ENCODE measurements at regions not wholly inside any gene's neighbourhood (a gene's known extent, or its start where the extent isn't known, plus 50 kb on each side); places are given as distances from the start of the nearest gene placed in this dataset.
A peak's percentile ranks its signal among the peaks of the same experiment; 100 is the strongest.

- no peak overlapping the region for H3K27ac Mint-ChIP-seq
- ATAC-seq, result no peak
Measured at GRCh38 chr5:4953576-4953975, 186.6 kb upstream of the ADAMTS16 start.

GRCh38 chr5:4954048-4954447 is 186.1 kb upstream of the ADAMTS16 start:
- no peak for ATAC-seq
- Mint-ChIP-seq H3K4me1 (no peaks in the 10 kb centered on the region), H3K9me3 (peaks cover 4% of the 10 kb centered on the region), H3K36me3 (no peaks in the 10 kb centered on the region), H3K27ac (no peak overlapping the region), H3K4me3 (no peak overlapping the region), H3K27me3 (no peaks in the 10 kb centered on the region)

More at GRCh38 chr5:4953576-4953975, 186.6 kb upstream of the ADAMTS16 start:
- Mint-ChIP-seq H3K9me3 (peaks cover 4% of the 10 kb centered on the region), H3K27me3 (no peaks in the 10 kb centered on the region), H3K36me3 (no peaks in the 10 kb centered on the region), H3K4me3 (no peak overlapping the region), H3K4me1 (no peaks in the 10 kb centered on the region)

GRCh38 chr5:4963265-4963664 is 176.9 kb upstream of the ADAMTS16 start:
- H3K9me3 Mint-ChIP-seq, result no peaks in the 10 kb centered on the region
- H3K4me1 Mint-ChIP-seq, result no peaks in the 10 kb centered on the region
- H3K4me3 Mint-ChIP-seq, result no peak overlapping the region
- H3K27ac Mint-ChIP-seq, result no peak overlapping the region
- no peaks in the 10 kb centered on the region for H3K27me3 Mint-ChIP-seq
- no peak for ATAC-seq
- no peaks in the 10 kb centered on the region for H3K36me3 Mint-ChIP-seq

- H3K9me3 Mint-ChIP-seq, result peaks cover 13% of the 10 kb centered on the region
Measured at GRCh38 chr5:4969351-4969750, 170.8 kb upstream of the ADAMTS16 start.

GRCh38 chr5:4970171-4970570 is 170.0 kb upstream of the ADAMTS16 start:
- Mint-ChIP-seq H3K27ac (no peak overlapping the region), H3K27me3 (no peaks in the 10 kb centered on the region), H3K36me3 (no peaks in the 10 kb centered on the region), H3K4me1 (no peaks in the 10 kb centered on the region), H3K4me3 (no peak overlapping the region), H3K9me3 (peaks cover 13% of the 10 kb centered on the region)
- ATAC-seq, result no peak

More at GRCh38 chr5:4969351-4969750, 170.8 kb upstream of the ADAMTS16 start:
- Mint-ChIP-seq H3K27ac (no peak overlapping the region), H3K4me3 (no peak overlapping the region), H3K4me1 (no peaks in the 10 kb centered on the region), H3K27me3 (no peaks in the 10 kb centered on the region), H3K36me3 (no peaks in the 10 kb centered on the region)
- no peak for ATAC-seq

- Mint-ChIP-seq H3K4me1 (no peaks in the 10 kb centered on the region), H3K27me3 (no peaks in the 10 kb centered on the region), H3K27ac (no peak overlapping the region), H3K4me3 (no peak overlapping the region), H3K9me3 (peaks cover 9% of the 10 kb centered on the region), H3K36me3 (no peaks in the 10 kb centered on the region)
- no peak for ATAC-seq
Measured at GRCh38 chr5:4976902-4977301, 163.2 kb upstream of the ADAMTS16 start.

GRCh38 chr5:4977416-4978110 is 162.6 kb upstream of the ADAMTS16 start:
- Mint-ChIP-seq H3K27me3 (no peaks in the 10 kb centered on the region), H3K9me3 (peaks cover 9% of the 10 kb centered on the region), H3K27ac (no peak overlapping the region), H3K4me3 (no peak overlapping the region), H3K4me1 (no peaks in the 10 kb centered on the region), H3K36me3 (no peaks in the 10 kb centered on the region)
- no peak for ATAC-seq

GRCh38 chr5:4980201-4980600 is 159.9 kb upstream of the ADAMTS16 start:
- no peaks in the 10 kb centered on the region for H3K27me3 Mint-ChIP-seq
- H3K4me1 Mint-ChIP-seq, result no peaks in the 10 kb centered on the region
- no peak overlapping the region for H3K27ac Mint-ChIP-seq
- no peak for ATAC-seq
- no peaks in the 10 kb centered on the region for H3K36me3 Mint-ChIP-seq
- H3K4me3 Mint-ChIP-seq, result no peak overlapping the region
- H3K9me3 Mint-ChIP-seq, result no peaks in the 10 kb centered on the region

- Mint-ChIP-seq H3K4me1 (no peaks in the 10 kb centered on the region), H3K9me3 (no peaks in the 10 kb centered on the region), H3K27ac (no peak overlapping the region), H3K27me3 (no peaks in the 10 kb centered on the region), H3K4me3 (no peak overlapping the region), H3K36me3 (no peaks in the 10 kb centered on the region)
- no peak for ATAC-seq
Measured at GRCh38 chr5:4981608-4982007, 158.5 kb upstream of the ADAMTS16 start.

GRCh38 chr5:4983701-4984100 is 156.4 kb upstream of the ADAMTS16 start:
- Mint-ChIP-seq H3K4me3 (no peak overlapping the region), H3K36me3 (no peaks in the 10 kb centered on the region), H3K9me3 (no peaks in the 10 kb centered on the region), H3K27me3 (no peaks in the 10 kb centered on the region), H3K4me1 (no peaks in the 10 kb centered on the region), H3K27ac (no peak overlapping the region)
- ATAC-seq, result no peak

- no peak overlapping the region for H3K27ac Mint-ChIP-seq
- no peak overlapping the region for H3K4me3 Mint-ChIP-seq
- H3K4me1 Mint-ChIP-seq, result no peaks in the 10 kb centered on the region
- no peaks in the 10 kb centered on the region for H3K27me3 Mint-ChIP-seq
- H3K9me3 Mint-ChIP-seq, result no peaks in the 10 kb centered on the region
- H3K36me3 Mint-ChIP-seq, result no peaks in the 10 kb centered on the region
- ATAC-seq, result no peak
Measured at GRCh38 chr5:4984461-4984860, 155.7 kb upstream of the ADAMTS16 start.

GRCh38 chr5:4987431-4987830 is 152.7 kb upstream of the ADAMTS16 start:
- no peaks in the 10 kb centered on the region for H3K4me1 Mint-ChIP-seq
- no peak overlapping the region for H3K4me3 Mint-ChIP-seq

GRCh38 chr5:4989118-4989517 is 151.0 kb upstream of the ADAMTS16 start:
- ATAC-seq, result no peak
- Mint-ChIP-seq H3K27me3 (no peaks in the 10 kb centered on the region), H3K4me1 (no peaks in the 10 kb centered on the region), H3K36me3 (no peaks in the 10 kb centered on the region), H3K9me3 (peaks cover 2% of the 10 kb centered on the region), H3K27ac (no peak overlapping the region), H3K4me3 (no peak overlapping the region)

More at GRCh38 chr5:4987431-4987830, 152.7 kb upstream of the ADAMTS16 start:
- Mint-ChIP-seq H3K9me3 (no peaks in the 10 kb centered on the region), H3K27me3 (no peaks in the 10 kb centered on the region), H3K27ac (no peak overlapping the region), H3K36me3 (no peaks in the 10 kb centered on the region)
- ATAC-seq, result no peak

- H3K4me1 Mint-ChIP-seq, result no peaks in the 10 kb centered on the region
- H3K27ac Mint-ChIP-seq, result no peak overlapping the region
- peaks cover 2% of the 10 kb centered on the region for H3K9me3 Mint-ChIP-seq
- ATAC-seq, result no peak
- H3K27me3 Mint-ChIP-seq, result no peaks in the 10 kb centered on the region
- H3K36me3 Mint-ChIP-seq, result no peaks in the 10 kb centered on the region
- H3K4me3 Mint-ChIP-seq, result no peak overlapping the region
Measured at GRCh38 chr5:4990017-4990416, 150.1 kb upstream of the ADAMTS16 start.

GRCh38 chr5:4990462-4990861 is 149.7 kb upstream of the ADAMTS16 start:
- Mint-ChIP-seq H3K9me3 (peaks cover 2% of the 10 kb centered on the region), H3K4me3 (no peak overlapping the region), H3K27ac (no peak overlapping the region), H3K4me1 (no peaks in the 10 kb centered on the region), H3K36me3 (no peaks in the 10 kb centered on the region), H3K27me3 (no peaks in the 10 kb centered on the region)
- peak; percentile 40 for ATAC-seq

GRCh38 chr5:4991925-4992324 is 148.2 kb upstream of the ADAMTS16 start:
- ATAC-seq, result no peak
- peaks cover 2% of the 10 kb centered on the region for H3K9me3 Mint-ChIP-seq
- no peaks in the 10 kb centered on the region for H3K36me3 Mint-ChIP-seq
- H3K4me3 Mint-ChIP-seq, result no peak overlapping the region
- no peaks in the 10 kb centered on the region for H3K27me3 Mint-ChIP-seq
- no peak overlapping the region for H3K27ac Mint-ChIP-seq
- H3K4me1 Mint-ChIP-seq, result no peaks in the 10 kb centered on the region

All from stimulated activated memory B cell treated with anti-CD40 and anti-IgM and Interleukin-4, amounts not matched to agents 10 μg/mL and 1 μg/mL and 100 μg/mL, for 72 hours (primary cell).